A673 (cell line): ENCODE measurements at regions not wholly inside any gene's neighbourhood (a gene's known extent, or its start where the extent isn't known, plus 50 kb on each side); places are given as distances from the start of the nearest gene placed in this dataset.

Experiments used
- CTCF ChIP-seq: fragments of 300-800, 200-600 bp; sonication (generic); conservative IDR thresholded peaks from 2 replicates; pipeline ENCODE4 v1.5.1; 2017; ENCODE audit warnings: low read depth, mild to moderate bottlenecking, antibody characterized with exemption, low read length, moderate library complexity, mixed read lengths
- EZH2 ChIP-seq: fragments of 200-600 bp; sonication (generic); IDR thresholded peaks from 2 replicates; pipeline ENCODE4 v1.6.1; 2017; ENCODE audit warnings: borderline replicate concordance, low read depth, mild to moderate bottlenecking, mixed read lengths, antibody characterized with exemption, low read length; ENCODE audit not compliant: poor library complexity, severe bottlenecking

GRCh38 chr9:118693645-118694044 lies 675.6 kb downstream of the BRINP1 start:
- TF ChIP-seq CTCF (no peak), EZH2 (no peak)
